ENCODE measurements at regions not wholly inside any gene's neighbourhood (a gene's known extent, or its start where the extent isn't known, plus 50 kb on each side); places are given as distances from the start of the nearest gene placed in this dataset.

- DNase-seq, result no peak
Observed at GRCh38 chr11:70915158-70915985, 337.0 kb downstream of the SHANK2 start.

- DNase-seq, result no peak
Observed at GRCh38 chr11:70916351-70916750, 336.0 kb downstream of the SHANK2 start.

- no peak for DNase-seq
Observed at GRCh38 chr11:70918242-70918641, 334.1 kb downstream of the SHANK2 start.

- DNase-seq, result no peak
Observed at GRCh38 chr11:70921804-70922203, 330.6 kb downstream of the SHANK2 start.

DNA sequence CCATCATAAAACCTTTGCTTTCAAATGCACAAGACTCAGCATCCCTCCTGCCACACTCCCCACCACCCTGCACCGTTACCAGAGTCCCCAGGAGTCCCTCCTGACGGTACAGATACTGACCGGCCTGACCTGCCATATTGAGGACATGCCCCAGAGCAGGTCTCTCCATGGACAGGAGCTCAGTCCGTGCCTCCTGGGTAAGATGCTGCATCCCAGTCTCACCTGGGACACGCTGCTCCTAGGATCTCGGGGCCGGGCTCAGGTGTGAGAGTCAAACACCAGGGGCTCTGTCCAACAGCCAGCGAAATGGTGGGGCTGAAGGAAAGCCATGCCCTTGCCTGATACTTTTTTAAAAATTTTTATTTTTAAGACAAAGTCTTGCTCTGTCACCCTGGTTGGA, 328.3 kb downstream of the SHANK2 start:
- DNase-seq, result no peak

DNA sequence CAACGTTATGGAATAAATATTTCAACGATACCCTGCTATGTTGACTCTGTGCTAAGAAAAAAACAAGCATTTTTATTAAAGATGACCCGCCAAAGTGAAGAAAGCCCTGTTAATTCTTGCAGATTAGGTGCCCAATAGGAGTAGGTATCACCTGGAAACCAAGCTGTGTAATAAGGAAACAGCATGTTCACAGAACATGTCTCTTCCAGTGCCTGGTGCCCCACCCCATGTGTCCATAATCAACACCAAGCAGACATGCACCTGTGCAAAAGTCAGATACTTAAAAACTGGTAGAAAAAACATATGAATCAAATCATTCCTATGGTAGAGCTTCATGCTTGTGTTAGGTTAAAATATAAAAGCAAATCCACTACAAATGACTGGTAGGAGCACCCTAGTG, 327.1 kb downstream of the SHANK2 start:
- DNase-seq, result no peak

DNA sequence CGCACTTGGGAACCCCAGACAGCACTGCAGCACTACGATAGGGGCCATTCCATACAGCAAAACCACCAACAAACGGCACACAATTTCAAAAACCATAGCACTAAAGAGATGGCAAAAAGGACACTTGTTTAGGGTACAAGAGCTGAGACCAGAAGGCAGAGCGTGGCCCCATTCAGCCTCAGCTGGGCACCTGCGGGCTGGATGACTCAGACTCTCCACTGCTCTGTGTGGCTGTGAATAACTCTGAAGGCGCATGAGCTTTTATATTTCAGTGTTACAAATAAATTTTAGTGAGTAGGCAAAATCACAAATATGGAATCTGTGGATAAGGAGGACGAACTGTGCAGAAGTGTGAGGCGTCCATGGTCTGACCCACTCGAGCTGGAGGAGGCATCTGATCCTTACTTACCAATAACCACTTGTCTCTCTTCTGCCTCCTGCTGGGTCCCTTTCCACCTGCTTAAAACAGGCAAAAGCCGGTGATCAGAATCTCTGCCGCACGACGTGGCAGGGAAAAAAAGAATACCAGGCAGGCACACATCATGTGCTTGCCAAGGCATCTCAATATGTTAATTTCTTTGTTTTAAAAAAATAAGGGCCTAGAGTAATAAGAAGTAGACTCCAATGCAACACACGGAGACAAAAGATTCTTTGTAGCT, 325.7 kb downstream of the SHANK2 start:
- DNase-seq, result no peak

GRCh38 chr11:70928854-70929598, 323.4 kb downstream of the SHANK2 start:
- peak; percentile 41 for DNase-seq

DNA sequence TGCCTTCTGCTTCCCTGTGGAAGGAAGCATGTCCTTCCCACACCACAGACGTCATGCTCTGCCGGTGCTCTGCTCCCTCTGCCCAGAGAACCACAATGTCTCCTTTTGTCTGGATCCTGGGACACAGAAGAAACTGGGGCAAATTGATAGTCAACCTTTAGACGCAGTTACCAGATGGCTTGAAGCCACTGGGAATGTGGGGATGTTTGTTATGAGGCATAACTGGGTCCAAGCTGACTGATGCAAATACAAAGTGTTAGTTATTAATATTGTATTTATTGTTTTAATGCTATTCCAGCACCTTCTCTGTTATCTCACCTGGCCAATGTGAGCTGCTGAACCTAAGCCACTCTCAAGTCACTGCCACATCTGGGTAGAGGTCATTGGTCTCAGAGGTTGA, 322.2 kb downstream of the SHANK2 start:
- DNase-seq, result no peak

DNA sequence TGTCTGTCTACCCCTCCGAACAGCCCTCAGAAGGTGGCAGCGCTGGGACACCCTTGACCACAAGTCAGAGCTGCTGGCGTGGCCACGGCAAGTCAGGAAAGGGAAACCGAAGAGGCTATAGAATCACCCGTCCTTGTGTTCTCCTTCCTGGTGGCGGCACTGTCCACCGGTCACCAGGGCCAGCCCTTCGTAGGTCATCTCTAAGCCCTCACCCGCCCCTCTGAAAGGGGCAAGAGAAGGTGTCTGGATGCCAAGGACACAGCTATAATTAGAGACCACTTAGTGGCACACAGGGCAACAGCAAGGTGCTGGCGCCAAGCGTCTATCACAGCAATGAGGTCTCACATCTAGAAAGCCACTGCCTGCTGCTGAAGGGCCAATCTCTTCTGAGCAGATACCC, 320.9 kb downstream of the SHANK2 start:
- no peak for DNase-seq

DNA sequence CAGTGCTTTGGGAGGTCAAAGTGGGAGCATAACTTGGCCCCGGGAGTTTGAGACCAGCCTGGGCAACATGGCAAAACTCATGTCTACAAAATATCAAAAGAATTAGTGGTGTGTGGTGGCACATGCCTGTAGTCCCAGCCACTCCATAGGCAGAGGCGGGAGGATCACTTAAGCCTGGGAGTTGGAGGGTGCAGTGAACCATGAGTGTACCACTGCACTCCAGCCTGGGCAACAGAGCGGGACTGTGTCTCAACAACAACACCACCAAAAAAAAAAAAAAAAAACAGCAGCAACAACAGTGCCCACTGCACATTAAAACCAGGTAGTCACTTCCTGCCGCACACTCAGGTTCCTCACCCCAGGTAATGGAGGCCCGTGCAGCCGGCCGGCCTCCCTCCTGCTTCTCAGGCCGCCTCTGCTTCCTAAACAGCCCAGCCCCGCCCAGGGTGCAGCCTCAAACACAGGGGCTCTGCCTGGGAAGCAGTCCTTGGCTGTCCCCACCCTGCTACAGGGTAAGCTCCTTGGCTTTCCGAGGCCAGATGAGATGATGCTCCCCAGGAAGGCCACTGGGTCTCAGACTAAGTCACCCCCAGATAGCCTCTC, 318.3 kb downstream of the SHANK2 start:
- DNase-seq, result no peak

DNA sequence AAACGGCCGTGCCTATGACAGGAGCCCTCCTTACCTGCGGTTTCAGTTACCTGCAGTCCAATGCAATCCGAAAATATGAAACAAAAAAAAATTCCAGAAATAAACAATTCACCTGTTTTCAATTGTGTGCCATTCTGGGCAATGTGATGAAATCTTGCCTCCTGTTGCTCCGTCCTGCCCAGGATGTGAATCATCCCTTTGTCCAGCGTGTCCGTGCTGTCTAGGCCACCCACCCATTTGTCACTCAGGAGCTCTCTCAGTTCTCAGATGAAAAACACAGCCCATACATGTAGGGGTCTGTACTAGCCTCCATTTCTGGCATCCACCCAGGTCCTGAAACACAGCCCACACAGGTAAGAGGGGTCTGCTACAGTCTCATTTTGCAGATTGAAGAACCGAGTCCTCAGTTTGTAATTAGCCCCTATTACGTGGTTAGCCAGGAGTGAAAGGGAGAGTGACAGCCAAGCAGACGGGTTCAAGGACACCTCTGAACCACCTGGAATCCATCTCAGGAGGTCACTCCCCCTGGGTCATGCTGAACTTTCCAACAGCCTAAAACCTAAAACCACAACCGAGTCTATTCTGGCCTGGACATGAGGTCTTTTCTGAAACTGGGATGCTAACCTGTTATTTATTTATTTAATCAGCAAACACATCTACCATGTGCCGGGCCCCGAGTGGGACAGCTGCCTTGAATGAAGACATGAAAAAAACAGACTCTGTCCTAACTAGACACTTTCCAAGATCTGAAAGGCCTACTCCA, 317.2 kb downstream of the SHANK2 start:
- no peak for DNase-seq

GRCh38 chr11:70942593-70942992, 309.8 kb downstream of the SHANK2 start:
- no peak for DNase-seq

DNA sequence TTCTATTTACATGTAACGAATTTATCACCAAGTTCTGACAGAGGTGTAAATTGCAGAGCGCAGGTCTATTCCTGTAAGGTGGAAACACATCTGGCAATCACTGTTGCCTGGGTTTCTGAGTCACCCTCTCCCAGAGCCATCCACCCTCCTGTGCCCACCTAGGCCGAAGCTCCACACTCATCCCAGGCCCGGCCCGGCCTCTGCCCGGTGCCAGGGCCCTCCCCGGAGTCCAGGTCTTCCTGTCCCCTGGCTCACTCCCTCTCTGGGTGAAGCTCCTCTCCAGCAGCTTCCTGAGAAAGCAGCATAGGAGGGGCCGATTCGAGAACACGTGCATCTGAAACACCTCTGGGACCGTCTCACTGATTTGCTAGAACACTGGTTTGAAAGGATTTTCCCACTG, 308.2 kb downstream of the SHANK2 start:
- no peak for DNase-seq

GRCh38 chr11:70944636-70945035, 307.7 kb downstream of the SHANK2 start:
- DNase-seq, result no peak

- DNase-seq, result no peak
Observed at GRCh38 chr11:70948398-70948797, 304.0 kb downstream of the SHANK2 start.

- DNase-seq, result peak; percentile 95
Observed at GRCh38 chr11:70948855-70949531, 303.4 kb downstream of the SHANK2 start.

DNA sequence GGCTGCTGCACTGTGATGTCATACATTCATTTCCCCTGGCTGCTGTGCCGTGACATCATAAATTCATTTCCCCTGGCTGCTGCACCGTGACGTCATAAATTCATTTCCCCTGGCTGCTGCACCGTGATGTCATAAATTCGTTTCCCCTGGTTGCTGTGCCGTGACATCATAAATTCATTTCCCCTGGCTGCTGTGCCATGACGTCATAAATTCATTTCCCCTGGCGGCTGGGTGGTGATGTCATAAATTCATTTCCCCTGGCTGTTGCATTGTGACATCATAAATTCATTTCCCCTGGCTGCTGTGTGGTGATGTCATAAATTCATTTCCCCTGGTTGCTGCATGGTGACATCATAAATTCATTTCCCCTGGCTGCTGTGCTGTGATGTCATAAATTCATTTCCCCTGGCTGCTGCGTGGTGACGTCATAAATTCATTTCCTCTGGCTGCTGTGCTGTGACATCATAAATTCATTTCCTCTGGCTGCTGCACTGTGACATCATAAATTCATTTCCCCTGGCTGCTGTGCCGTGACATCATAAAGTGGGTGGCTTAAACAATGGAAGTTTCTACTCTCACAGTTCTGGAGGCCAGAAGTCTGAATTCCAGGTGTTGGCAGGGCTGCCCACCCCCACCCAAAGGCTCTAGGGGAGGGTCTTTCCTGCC, 301.1 kb downstream of the SHANK2 start:
- no peak for DNase-seq

DNA sequence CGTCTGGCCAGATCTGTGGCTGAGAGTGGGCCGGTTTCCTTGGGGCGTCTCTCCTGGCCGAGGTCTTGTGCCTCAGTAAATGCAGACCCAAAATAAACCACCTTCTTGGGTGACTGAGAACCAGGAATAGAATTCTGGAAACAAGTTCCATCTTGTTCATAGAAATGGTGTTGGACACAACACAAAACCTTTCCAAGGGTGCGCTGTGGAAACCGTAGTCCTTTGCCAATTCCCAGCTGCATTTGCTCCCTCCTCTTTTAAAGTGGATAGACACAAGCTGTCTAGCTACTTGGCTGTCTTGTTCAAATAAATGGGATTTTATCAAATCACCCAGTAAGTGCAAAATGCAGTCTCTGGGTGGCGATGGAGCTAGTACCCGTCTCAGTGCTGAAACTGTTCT, 300.2 kb downstream of the SHANK2 start:
- DNase-seq, result no peak

DNA sequence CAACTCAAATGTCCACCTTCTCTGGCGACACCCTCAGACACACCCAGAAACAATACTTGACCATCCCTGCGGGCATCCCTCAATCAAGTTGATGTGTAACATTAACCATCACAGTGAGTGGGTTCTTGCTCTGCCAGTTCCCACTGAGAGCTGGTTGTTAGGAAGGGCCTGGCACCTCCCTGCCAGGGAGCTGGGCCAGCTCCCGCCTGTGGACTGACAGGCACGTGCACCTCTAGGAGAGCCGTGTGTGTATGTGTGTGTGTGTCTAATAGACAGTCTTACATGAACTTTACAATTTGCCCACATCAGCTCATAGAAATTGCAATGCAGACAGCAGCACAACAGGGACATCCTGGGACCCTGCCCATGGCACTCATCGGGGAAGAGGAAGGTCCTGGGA, 298.7 kb downstream of the SHANK2 start:
- DNase-seq, result peak; percentile 54

- DNase-seq, result no peak
Observed at GRCh38 chr11:70954471-70954870, 297.9 kb downstream of the SHANK2 start.

All from COR-L47 (cell line).